SU-DHL-6 (cell line): ENCODE measurements at regions not wholly inside any gene's neighbourhood (a gene's known extent, or its start where the extent isn't known, plus 50 kb on each side); places are given as distances from the start of the nearest gene placed in this dataset.

Source experiments
- CTCF ChIP-seq: fragments of 200-600 bp; sonication (generic); IDR thresholded peaks from one replicate; pipeline ENCODE4 v1.5.1; 2017; ENCODE audit warnings: antibody characterized with exemption, mild to moderate bottlenecking, low read length, moderate library complexity; ENCODE audit not compliant: insufficient read depth, poor library complexity, severe bottlenecking
- EZH2phosphoT487 ChIP-seq: fragments of 200-600 bp; sonication (generic), shearing (Covaris generic); conservative IDR thresholded peaks from 2 replicates; pipeline ENCODE4 v1.6.1; 2018; ENCODE audit warnings: mild to moderate bottlenecking, antibody characterized with exemption, low read length, moderate library complexity, mixed read lengths

GRCh38 chr7:25851332-25852210, 300.4 kb upstream of the NFE2L3 start:
- TF ChIP-seq CTCF (peak; percentile 98), EZH2phosphoT487 (no peak)
